HT1080 (cell line): ENCODE measurements at regions not wholly inside any gene's neighbourhood (a gene's known extent, or its start where the extent isn't known, plus 50 kb on each side); places are given as distances from the start of the nearest gene placed in this dataset.

Experiments used
- DNase-seq: peaks from one replicate; pipeline ENCODE4 v3.0.0-alpha.2; 2015; ENCODE audit warnings: low read depth

GRCh38 chr11:133787379-133788141 lies 57.8 kb downstream of the SPATA19 start:
- DNase-seq, result no peak

- no peak for DNase-seq
These were observed 59.4 kb downstream of the SPATA19 start for GRCh38 chr11:133785795-133786340.

- DNase-seq, result no peak
These were observed 61.0 kb downstream of the SPATA19 start for GRCh38 chr11:133784359-133784758.

GRCh38 chr11:133782116-133782725 lies 63.1 kb downstream of the SPATA19 start:
- no peak for DNase-seq

- DNase-seq, result no peak
These were observed 67.2 kb downstream of the SPATA19 start for GRCh38 chr11:133778161-133778560.

GRCh38 chr11:133776671-133777367 lies 68.5 kb downstream of the SPATA19 start:
- no peak for DNase-seq

- no peak for DNase-seq
These were observed 82.8 kb downstream of the SPATA19 start for GRCh38 chr11:133762538-133762937.

GRCh38 chr11:133753150-133753549 lies 92.2 kb downstream of the SPATA19 start:
- no peak for DNase-seq

GRCh38 chr11:133749841-133750240 lies 95.5 kb downstream of the SPATA19 start:
- no peak for DNase-seq

GRCh38 chr11:133747409-133747808 lies 97.9 kb downstream of the SPATA19 start:
- DNase-seq, result no peak

- no peak for DNase-seq
These were observed 98.5 kb downstream of the SPATA19 start for GRCh38 chr11:133746663-133747306.

GRCh38 chr11:133745791-133746190 lies 99.5 kb downstream of the SPATA19 start:
- DNase-seq, result no peak

- DNase-seq, result no peak
These were observed 103.0 kb downstream of the SPATA19 start for GRCh38 chr11:133742353-133742752.

GRCh38 chr11:133740963-133741362 lies 104.3 kb downstream of the SPATA19 start:
- DNase-seq, result no peak

GRCh38 chr11:133739481-133739880 lies 105.8 kb downstream of the SPATA19 start:
- DNase-seq, result no peak

GRCh38 chr11:133738624-133739023 lies 106.7 kb downstream of the SPATA19 start:
- no peak for DNase-seq

GRCh38 chr11:133733631-133734030 lies 111.7 kb downstream of the SPATA19 start:
- no peak for DNase-seq

GRCh38 chr11:133732109-133732674 lies 113.1 kb downstream of the SPATA19 start:
- DNase-seq, result no peak

GRCh38 chr11:133727774-133728173 lies 117.5 kb downstream of the SPATA19 start:
- no peak for DNase-seq

GRCh38 chr11:133726542-133726941 lies 118.8 kb downstream of the SPATA19 start:
- DNase-seq, result no peak

- DNase-seq, result no peak
These were observed 121.2 kb downstream of the SPATA19 start for GRCh38 chr11:133724116-133724515.
